GM12878 (cell line): ENCODE measurements at regions not wholly inside any gene's neighbourhood (a gene's known extent, or its start where the extent isn't known, plus 50 kb on each side); places are given as distances from the start of the nearest gene placed in this dataset.

Experiments used
- ATAC-seq: fragments of 200-7000 bp; cut with Tn5 transposase; 3 replicates; pipeline ENCODE4 v1.9.1; 2020; ENCODE audit warnings: mild to moderate bottlenecking, moderate library complexity
- BruUV-seq: library from RNA; stranded (reverse); fragments of 400-500 nt; replicated peaks from 2 replicates; lab custom pipeline; 2021; lab: Mats Ljungman, UMichigan
- CTCF ChIA-PET: fragments of 300-600 bp; sonication (Branson Sonifier 250); formaldehyde crosslinking; extraction: SDS; loops from one replicate; lab custom pipeline; 2021; ENCODE audit warnings: inconsistent platforms; lab: Yijun Ruan, JAX
- POLR2A ChIA-PET: fragments of 350-600 bp; formaldehyde crosslinking; extraction: SDS; loops from one replicate; lab custom pipeline; 2021; ENCODE audit warnings: inconsistent platforms; lab: Charles Lee
- RAD21 ChIA-PET: fragments of 300-600 bp; sonication (Branson Sonifier 250); formaldehyde crosslinking; loops from one replicate; lab custom pipeline; 2023; ENCODE audit warnings: antibody characterized with exemption; ENCODE audit not compliant: unreplicated experiment; lab: Charles Lee
- SMC1A ChIA-PET: fragments of 300-600 bp; sonication (Branson Sonifier 250); formaldehyde crosslinking; loops from one replicate; lab custom pipeline; 2023; ENCODE audit not compliant: unreplicated experiment, uncharacterized antibody; lab: Charles Lee
- DNase-seq: peaks from one replicate; pipeline ENCODE4 v3.0.0-alpha.2; 2011; ENCODE audit warnings: low read depth, low spot score
- FAIRE-seq: peaks from 3 replicates; lab custom pipeline; 2011; peaks lifted over from hg19 to GRCh38; lab: Jason Lieb, UNC
- H2AFZ ChIP-seq: 2 replicates; pipeline ENCODE4 v1.6.0; 2011; ENCODE audit warnings: low read depth, low read length, control low read depth; ENCODE audit not compliant: control insufficient read depth
- H3K27ac ChIP-seq: 2 replicates; pipeline ENCODE4 v1.5.1; 2011; ENCODE audit warnings: control low read depth; ENCODE audit not compliant: control insufficient read depth, insufficient read depth
- H3K27me3 ChIP-seq, 2 experiments: replicated peaks in 1 of 2; 2 replicates each; pipeline versions ENCODE4 v1.6.0 to v1.6.1; 2011; ENCODE audit warnings: low read length in 1 of 2; ENCODE audit not compliant: control insufficient read depth in 2 of 2, insufficient read depth in 2 of 2
- H3K36me3 ChIP-seq, 2 experiments: 2 replicates each; pipeline ENCODE4 v1.5.1; 2011; ENCODE audit warnings: low read length in 1 of 2; ENCODE audit not compliant: control insufficient read depth in 2 of 2, insufficient read depth in 2 of 2
- H3K4me1 ChIP-seq: 2 replicates; pipeline ENCODE4 v1.6.1; 2011; ENCODE audit warnings: mild to moderate bottlenecking, low read length, moderate library complexity, mixed read lengths; ENCODE audit not compliant: control insufficient read depth, insufficient read depth
- H3K4me2 ChIP-seq: 2 replicates; pipeline ENCODE4 v1.6.0; 2011; ENCODE audit warnings: control low read depth; ENCODE audit not compliant: control insufficient read depth, insufficient read depth
- H3K4me3 ChIP-seq: fragments of 200-600 bp; sonication (generic); 2 replicates; pipeline ENCODE4 v1.5.1; 2016
- H3K79me2 ChIP-seq: 2 replicates; pipeline ENCODE4 v1.6.0; 2011; ENCODE audit warnings: low read length; ENCODE audit not compliant: control insufficient read depth, insufficient read depth
- H3K9ac ChIP-seq: 2 replicates; pipeline ENCODE4 v1.8.0; 2011; ENCODE audit warnings: low read length, control low read depth, mixed read lengths; ENCODE audit not compliant: control insufficient read depth, insufficient read depth
- H3K9me3 ChIP-seq: replicated peaks from 3 replicates; pipeline ENCODE4 v1.5.1; 2011; ENCODE audit warnings: mild to moderate bottlenecking, low read length; ENCODE audit not compliant: control insufficient read depth, insufficient read depth
- H4K20me1 ChIP-seq: 2 replicates; pipeline ENCODE4 v1.6.0; 2011; ENCODE audit not compliant: control insufficient read depth, insufficient read depth
- BCLAF1 ChIP-seq: fragments of 450-650 bp; IDR thresholded peaks from 2 replicates; pipeline ENCODE4 v1.6.1; 2017; ENCODE audit warnings: antibody characterized with exemption, mild to moderate bottlenecking, moderate library complexity
- CBX5 ChIP-seq: sonication (generic); IDR thresholded peaks from 2 replicates; pipeline ENCODE4 v1.6.1; 2016; ENCODE audit warnings: low read depth, moderate library complexity, mild to moderate bottlenecking, inconsistent platforms
- CREB1 ChIP-seq: IDR thresholded peaks from 2 replicates; pipeline ENCODE4 v1.6.1; 2012; ENCODE audit warnings: low read depth, mild to moderate bottlenecking, inconsistent platforms
- E2F4 ChIP-seq: IDR thresholded peaks from 2 replicates; pipeline ENCODE4 v1.6.1; 2012; ENCODE audit warnings: low read depth, low read length, improper control_type of control experiment
- IRF4 ChIP-seq: IDR thresholded peaks from 2 replicates; pipeline ENCODE4 v1.6.1; 2011; ENCODE audit warnings: low read depth, low read length
- KDM1A ChIP-seq: fragments of 200-600 bp; sonication (generic); IDR thresholded peaks from 2 replicates; pipeline ENCODE4 v1.6.1; 2016; ENCODE audit warnings: borderline replicate concordance
- PBX3 ChIP-seq: IDR thresholded peaks from 2 replicates; pipeline ENCODE4 v1.6.1; 2011; ENCODE audit warnings: mild to moderate bottlenecking, low read depth, low read length, moderate library complexity; ENCODE audit not compliant: insufficient replicate concordance
- POLR2AphosphoS5 ChIP-seq: IDR thresholded peaks from 2 replicates; pipeline ENCODE4 v1.6.1; 2011; ENCODE audit warnings: mild to moderate bottlenecking, low read length, inconsistent platforms
- SMC3 ChIP-seq: IDR thresholded peaks from 2 replicates; pipeline ENCODE4 v1.6.1; 2011; ENCODE audit warnings: low read length, improper control_type of control experiment, borderline replicate concordance
- SP1 ChIP-seq: IDR thresholded peaks from one replicate; pipeline ENCODE4 v1.6.1; 2011; ENCODE audit warnings: low read depth, low read length
- WRNIP1 ChIP-seq: IDR thresholded peaks from 2 replicates; pipeline ENCODE4 v1.6.1; 2011; ENCODE audit warnings: low read depth, low read length, improper control_type of control experiment, borderline replicate concordance
- ZNF24 ChIP-seq: fragments of 450-650 bp; IDR thresholded peaks from 2 replicates; pipeline ENCODE4 v1.6.1; 2017; ENCODE audit warnings: antibody characterized with exemption, mild to moderate bottlenecking
- ZNF274 ChIP-seq: IDR thresholded peaks from one replicate; pipeline ENCODE4 v1.8.0; 2011; ENCODE audit not compliant: insufficient read length, insufficient read depth
- ZZZ3 ChIP-seq: IDR thresholded peaks from 2 replicates; pipeline ENCODE4 v1.6.1; 2011; ENCODE audit warnings: low read depth; ENCODE audit not compliant: control insufficient read depth, insufficient read length
- WGBS: methylation state at CpG from one replicate; pipeline ENCODE4 v1.1.6; 2016; ENCODE audit warnings: low lambda C conversion rate; ENCODE audit not compliant: insufficient replicate concordance, insufficient coverage; ENCODE audit errors: missing lambda C conversion rate; 5-methylcytosine and 5-hydroxymethylcytosine counted together
- in situ Hi-C: fragments of 300-500 bp; cut with MboI; formaldehyde crosslinking; loops from 9 replicates; pipeline ENCODE4 v1.14.3; 2018; ENCODE audit warnings: mixed read lengths
- intact Hi-C: fragments of 100-400 bp; cut with micrococcal nuclease; formaldehyde crosslinking; loops from one replicate; pipeline ENCODE4 v1.14.2; 2022; ENCODE audit not compliant: unreplicated experiment

GRCh38 chr6:169083508-169083874, 170.2 kb downstream of the THBS2 start:
- BruUV-seq, result no TSS peak
- Histone ChIP-seq H3K27ac (no peak overlapping the region), H3K9ac (no peak overlapping the region), H3K36me3 (no peaks in the 10 kb centered on the region), H3K4me3 (no peak overlapping the region), H3K27me3 (no peaks in the 10 kb centered on the region), H3K79me2 (no peaks in the 10 kb centered on the region), H3K4me2 (no peak overlapping the region), H3K4me1 (no peaks in the 10 kb centered on the region), H4K20me1 (no peaks in the 10 kb centered on the region), H3K9me3 (no peaks in the 10 kb centered on the region), H2AFZ (no peak overlapping the region)
- intact Hi-C loops (no loop called here), in situ Hi-C loops (no loop called here)
- POLR2A ChIA-PET, result no interaction called here
- TF ChIP-seq WRNIP1 (no peak), ZNF274 (no peak), IRF4 (no peak), SP1 (no peak), SMC3 (no peak), CREB1 (no peak)
- SMC1A ChIA-PET, result no interaction called here
- 19% methylated on average over 3 of the region's 3 CpGs for WGBS
- no peak for DNase-seq
- CTCF ChIA-PET, result no interaction called here
- no peak for FAIRE-seq
- no peak for ATAC-seq
- RAD21 ChIA-PET, result no interaction called here

GRCh38 chr6:169082817-169083507, 170.7 kb downstream of the THBS2 start:
- H3K27me3 ChIP-seq, result no peaks in the 10 kb centered on the region
- no peaks in the 10 kb centered on the region for H3K79me2 ChIP-seq
- no peak overlapping the region for H3K9ac ChIP-seq
- H4K20me1 ChIP-seq, result no peaks in the 10 kb centered on the region
- no peaks in the 10 kb centered on the region for H3K36me3 ChIP-seq
- ATAC-seq (no peak), DNase-seq (no peak), FAIRE-seq (no peak)
- intact Hi-C loops (no loop called here), in situ Hi-C loops (no loop called here)
- WGBS, result 22% methylated on average over 7 of the region's 7 CpGs
- no peak overlapping the region for H3K4me2 ChIP-seq
- CTCF ChIA-PET, result no interaction called here
- BruUV-seq, result no TSS peak
- H3K27ac ChIP-seq, result no peak overlapping the region
- H3K9me3 ChIP-seq, result no peaks in the 10 kb centered on the region
- no peaks in the 10 kb centered on the region for H3K4me1 ChIP-seq
- no peak overlapping the region for H3K4me3 ChIP-seq
- POLR2A ChIA-PET, result no interaction called here
- RAD21 ChIA-PET, result no interaction called here
- H2AFZ ChIP-seq, result no peak overlapping the region
- SMC1A ChIA-PET, result no interaction called here
- TF ChIP-seq SP1 (no peak), ZZZ3 (no peak), CBX5 (no peak), KDM1A (no peak), E2F4 (no peak), BCLAF1 (no peak), ZNF24 (no peak), POLR2AphosphoS5 (no peak), IRF4 (no peak), PBX3 (no peak)
